HG02852 (cell line): ENCODE measurements at regions not wholly inside any gene's neighbourhood (a gene's known extent, or its start where the extent isn't known, plus 50 kb on each side); places are given as distances from the start of the nearest gene placed in this dataset.
"Not testable (repeated sequence)": the region's sequence is repeated elsewhere in the genome, so short reads cannot be mapped to it uniquely, and the experiment has no call there.

Source experiments
- ATAC-seq: cut with Tn5 transposase; IDR thresholded peaks from one replicate; pipeline ENCODE4 v1.9.1; 2021; ENCODE audit warnings: mild to moderate bottlenecking, moderate library complexity; ENCODE audit not compliant: unreplicated experiment

DNA sequence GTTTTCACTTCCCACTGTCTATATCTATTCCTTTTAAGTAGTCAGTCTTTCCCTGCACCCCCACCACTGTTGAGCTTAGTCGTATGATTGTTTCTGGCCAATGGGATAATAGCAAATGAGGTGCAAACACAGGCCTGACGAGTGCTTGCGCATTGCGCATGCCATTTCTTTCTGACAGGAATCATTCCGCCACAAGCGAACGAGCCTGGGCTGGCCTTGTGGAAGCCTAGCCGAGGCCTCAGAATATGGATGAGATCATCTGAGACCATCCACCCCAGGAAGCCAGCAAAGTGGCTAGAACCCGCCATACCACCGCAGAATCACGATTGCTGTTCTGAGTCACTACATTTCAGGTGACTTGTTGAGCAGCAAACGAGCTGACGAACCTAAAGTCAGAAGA lies 52.2 kb upstream of the PRL start:
- ATAC-seq, result no peak

DNA sequence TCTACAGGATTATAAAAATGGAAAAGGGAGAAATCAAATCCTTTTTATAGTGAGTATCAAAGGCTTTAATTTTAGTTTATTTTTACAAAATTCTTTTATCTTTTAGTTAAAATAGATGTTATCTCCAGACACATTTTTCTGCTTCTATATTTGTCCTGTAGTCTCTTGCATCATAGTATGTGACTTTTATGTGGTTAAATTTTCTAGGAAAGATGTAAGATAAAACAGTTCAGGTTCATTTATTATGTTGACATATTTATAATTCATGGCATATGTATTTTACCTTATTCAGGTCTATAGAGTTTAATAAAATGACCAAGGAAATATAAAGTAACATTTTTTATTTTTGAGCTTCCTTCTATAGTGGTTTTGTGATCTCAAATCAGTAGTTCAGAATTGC lies 52.7 kb upstream of the PRL start:
- ATAC-seq, result no peak

DNA sequence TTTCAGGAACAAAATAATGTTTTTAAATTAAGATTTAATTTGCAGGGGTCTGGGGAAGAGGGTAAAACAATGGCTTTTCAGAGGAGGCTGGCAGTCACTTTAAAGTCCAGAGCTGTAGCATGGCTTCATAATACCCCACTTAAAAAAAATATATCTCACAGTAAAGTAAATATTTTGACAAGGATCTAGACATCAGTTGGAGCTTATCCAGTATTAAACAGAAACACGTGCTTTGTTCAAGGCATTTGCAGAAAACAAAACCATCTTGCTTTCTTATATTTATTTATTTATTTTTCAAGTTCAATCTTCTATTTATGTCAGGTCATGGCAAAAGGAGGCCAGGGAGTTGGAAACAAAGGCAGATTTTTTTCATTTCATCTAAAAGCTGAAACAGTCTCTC lies 53.3 kb upstream of the PRL start:
- no peak for ATAC-seq

DNA sequence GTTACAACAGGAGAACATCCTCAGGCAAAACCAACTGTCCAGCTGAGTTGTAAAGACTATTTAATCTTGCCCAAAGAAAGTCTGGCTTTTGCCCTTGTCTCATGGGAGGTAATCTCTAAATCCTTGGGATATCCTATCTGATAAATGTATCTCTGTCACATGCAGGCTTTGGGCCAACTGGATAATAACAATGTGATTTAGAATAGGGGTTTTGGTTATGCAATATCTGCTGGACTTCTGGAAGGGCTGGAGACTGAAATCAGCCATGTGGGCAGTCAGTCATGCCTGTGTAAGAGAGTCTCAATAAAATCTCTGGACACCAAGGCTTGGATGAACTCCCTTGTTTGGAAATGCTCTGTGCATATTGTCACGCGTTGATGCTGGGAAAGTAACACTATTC lies 56.3 kb upstream of the PRL start:
- ATAC-seq, result no peak

GRCh38 chr6:22356362-22356940 lies 59.6 kb upstream of the PRL start:
- no peak for ATAC-seq

- peak; percentile 77 for ATAC-seq
Observed at GRCh38 chr6:22357724-22358189, 60.9 kb upstream of the PRL start.

GRCh38 chr6:22361576-22361975 lies 64.7 kb upstream of the PRL start:
- no peak for ATAC-seq

- ATAC-seq, result no peak
Observed at GRCh38 chr6:22362361-22362760, 65.5 kb upstream of the PRL start.

DNA sequence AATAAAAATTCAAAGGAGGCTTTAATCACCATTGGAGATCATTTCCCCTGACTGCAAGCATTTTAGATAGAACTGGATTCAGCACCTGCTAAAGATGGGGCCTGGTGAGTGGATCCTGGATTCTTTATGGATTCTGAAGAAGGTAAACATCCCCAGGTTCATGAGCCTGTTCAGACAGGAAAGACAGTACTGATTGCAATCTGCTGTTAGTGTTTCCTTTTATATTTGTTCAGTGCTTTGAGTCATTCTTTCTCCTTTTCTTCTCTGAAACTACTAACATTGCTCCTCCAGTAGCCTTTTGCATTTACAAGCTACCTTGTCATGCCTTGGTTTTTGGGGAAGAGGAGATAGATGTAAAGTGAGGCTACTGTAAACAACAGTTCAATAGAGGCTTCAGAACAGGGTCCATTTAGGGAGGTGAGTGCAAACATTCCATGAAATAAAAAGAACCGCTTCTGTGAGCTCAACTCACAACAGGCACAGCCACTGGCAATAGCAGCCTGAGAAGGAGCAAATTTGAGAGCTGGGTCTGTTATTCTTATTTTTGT lies 66.4 kb upstream of the PRL start:
- peak; percentile 52 for ATAC-seq

GRCh38 chr6:22363714-22364239 lies 66.9 kb upstream of the PRL start:
- ATAC-seq, result peak; percentile 63

GRCh38 chr6:22364306-22364705 lies 67.5 kb upstream of the PRL start:
- no peak for ATAC-seq

DNA sequence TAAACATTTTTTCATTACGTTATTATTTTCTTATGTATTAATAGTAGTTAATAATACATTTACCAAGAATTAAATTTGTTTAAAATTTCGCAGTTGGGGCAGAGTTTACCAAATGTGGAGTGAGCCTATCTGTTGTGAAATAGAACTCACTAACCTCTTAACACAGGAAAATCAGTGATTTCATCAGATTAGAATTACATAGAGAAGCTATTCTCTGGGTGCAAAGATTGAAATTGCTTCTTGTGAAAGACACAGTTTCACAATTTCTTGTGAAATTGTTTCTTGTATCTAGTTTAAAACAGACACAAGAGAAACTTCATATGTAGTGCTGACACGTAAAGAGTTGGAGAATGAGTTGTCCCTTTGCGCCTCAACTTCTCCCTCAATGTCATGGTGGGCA lies 69.4 kb upstream of the PRL start:
- ATAC-seq, result no peak

- ATAC-seq, result no peak
Observed at GRCh38 chr6:22367346-22367745, 70.5 kb upstream of the PRL start.

- ATAC-seq, result no peak
Observed at GRCh38 chr6:22368794-22369193, 72.0 kb upstream of the PRL start.

GRCh38 chr6:22372922-22373321 lies 76.1 kb upstream of the PRL start:
- peak; percentile 96 for ATAC-seq

DNA sequence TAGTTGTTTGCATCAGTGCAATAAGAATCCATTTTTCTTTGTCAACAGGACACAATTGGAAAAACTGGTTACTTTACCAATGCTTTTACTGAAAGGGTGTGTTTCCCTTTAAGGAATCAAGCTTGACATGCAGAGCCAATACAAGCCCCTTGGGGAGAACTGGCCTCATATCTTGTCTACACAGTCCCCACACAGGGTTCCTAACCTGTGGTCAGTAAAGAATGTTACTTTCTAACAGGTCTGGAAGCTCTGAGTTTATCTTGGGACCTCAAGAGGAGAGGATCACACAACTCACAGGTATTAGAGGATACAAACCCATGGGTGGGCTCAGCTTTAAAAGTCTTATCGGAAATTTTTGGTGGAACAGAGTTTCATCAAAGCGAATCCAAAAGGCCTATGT lies 78.1 kb upstream of the PRL start:
- not testable (repeated sequence) for ATAC-seq

DNA sequence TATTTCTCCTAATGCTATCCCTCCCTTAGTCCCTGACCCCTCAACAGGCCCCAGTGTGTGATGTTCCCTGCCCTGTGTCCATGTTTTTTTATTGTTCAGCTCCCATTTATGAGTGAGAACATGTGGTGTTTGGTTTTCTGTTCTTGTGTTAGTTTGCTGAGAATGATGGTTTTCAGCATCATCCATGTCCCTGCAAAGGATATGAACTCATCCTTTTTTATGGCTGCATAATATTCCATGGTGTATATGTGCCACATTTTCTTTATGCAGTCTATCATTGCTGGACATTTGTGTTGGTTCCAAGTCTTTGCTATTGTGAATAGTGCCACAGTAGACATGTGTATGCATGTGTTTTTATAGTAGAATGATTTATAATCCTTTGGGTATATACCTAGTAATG lies 79.5 kb upstream of the PRL start:
- ATAC-seq, result not testable (repeated sequence)

- not testable (repeated sequence) for ATAC-seq
Observed at GRCh38 chr6:22378536-22378935, 81.7 kb upstream of the PRL start.

GRCh38 chr6:22380236-22380635 lies 83.4 kb upstream of the PRL start:
- ATAC-seq, result no peak

DNA sequence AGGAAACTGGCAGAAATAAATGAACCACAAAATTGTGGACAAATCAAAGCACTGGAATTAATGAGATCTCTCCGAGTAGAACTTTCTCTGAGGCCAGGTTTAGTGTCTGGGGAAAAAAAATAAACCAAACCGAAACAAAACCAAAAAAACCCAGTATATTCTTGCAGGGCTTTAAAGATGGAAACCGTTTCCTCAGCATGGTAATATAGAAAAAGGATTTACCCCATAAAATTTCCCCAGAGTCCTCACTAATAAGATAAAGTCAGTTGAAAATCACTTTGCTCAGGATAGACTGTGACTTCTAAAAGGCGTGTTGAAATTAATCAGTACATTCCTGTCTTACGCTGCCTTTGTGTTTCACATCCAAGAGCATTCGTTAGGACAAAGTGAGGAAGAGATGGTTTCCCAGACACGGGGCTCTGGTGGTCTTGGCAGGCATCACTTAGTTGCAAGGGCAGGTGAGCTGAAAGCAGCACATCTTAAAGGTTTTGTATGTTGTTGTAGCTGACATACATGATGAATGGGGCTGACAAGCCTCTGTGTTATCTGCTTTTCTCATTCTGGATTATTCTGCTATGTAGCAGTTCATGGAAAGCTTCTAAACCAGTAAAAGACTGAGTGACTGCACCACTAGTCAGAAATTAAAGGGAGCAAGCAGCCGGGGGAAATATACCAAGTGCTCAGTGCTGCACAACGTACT lies 85.2 kb upstream of the PRL start:
- ATAC-seq, result no peak

- ATAC-seq, result no peak
Observed at GRCh38 chr6:22383016-22383415, 86.2 kb upstream of the PRL start.

- ATAC-seq, result no peak
Observed at GRCh38 chr6:22392711-22393110, 95.9 kb upstream of the PRL start.
